ENCODE measurements at regions not wholly inside any gene's neighbourhood (a gene's known extent, or its start where the extent isn't known, plus 50 kb on each side); places are given as distances from the start of the nearest gene placed in this dataset.

DNA sequence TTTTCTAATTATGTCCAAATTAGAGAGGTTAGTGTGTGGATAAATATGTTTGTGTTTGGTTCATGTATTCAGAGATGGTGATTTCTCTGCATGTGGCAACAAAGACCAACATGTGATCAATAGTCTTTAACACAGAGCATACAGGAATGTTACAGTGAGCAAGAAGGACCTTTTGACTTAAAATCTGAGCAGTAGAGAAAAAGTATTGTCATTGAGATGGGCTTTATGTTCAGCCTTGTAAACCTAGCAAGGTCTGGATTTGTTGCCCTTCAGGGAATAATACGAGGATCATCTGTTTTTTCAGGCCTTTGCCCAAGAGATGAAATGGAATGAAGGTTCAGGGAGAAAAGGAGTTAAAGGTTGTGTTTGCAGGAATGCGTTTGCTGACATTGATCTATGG is 161.8 kb upstream of the NECTIN3 start:
- no peak overlapping the region for H3K9ac ChIP-seq (ENCODE audit: low read length in 2 of 2)
- H3K27ac ChIP-seq (ENCODE audit: low read length) = no peak overlapping the region
- no peaks in the 10 kb centered on the region for H3K9me3 ChIP-seq (ENCODE audit: control insufficient read depth in 2 of 2, low read length in 2 of 2)
- H3K4me3 ChIP-seq (ENCODE audit: low read length in 2 of 2) = no peak overlapping the region
- H3K4me1 ChIP-seq (ENCODE audit: control insufficient read depth, insufficient read depth, low read length) = no peaks in the 10 kb centered on the region
- H3K36me3 ChIP-seq (ENCODE audit: control insufficient read depth in 2 of 2, insufficient read depth in 2 of 2, low read length in 2 of 2) = no peaks in the 10 kb centered on the region
- no peaks in the 10 kb centered on the region for H3K27me3 ChIP-seq (ENCODE audit: control insufficient read depth in 1 of 2, insufficient read depth in 2 of 2, low read length in 2 of 2)

- Histone ChIP-seq H3K9ac (ENCODE audit: low read length in 2 of 2) (no peak overlapping the region), H3K9me3 (ENCODE audit: control insufficient read depth in 2 of 2, low read length in 2 of 2) (no peaks in the 10 kb centered on the region), H3K36me3 (ENCODE audit: control insufficient read depth in 2 of 2, insufficient read depth in 2 of 2, low read length in 2 of 2) (no peaks in the 10 kb centered on the region), H3K4me3 (ENCODE audit: low read length in 2 of 2) (no peak overlapping the region), H3K27me3 (ENCODE audit: control insufficient read depth in 1 of 2, insufficient read depth in 2 of 2, low read length in 2 of 2) (no peaks in the 10 kb centered on the region), H3K27ac (ENCODE audit: low read length) (no peak overlapping the region), H3K4me1 (ENCODE audit: control insufficient read depth, insufficient read depth, low read length) (no peaks in the 10 kb centered on the region)
Measured at GRCh38 chr3:110910346-110910955, 161.2 kb upstream of the NECTIN3 start.

DNA sequence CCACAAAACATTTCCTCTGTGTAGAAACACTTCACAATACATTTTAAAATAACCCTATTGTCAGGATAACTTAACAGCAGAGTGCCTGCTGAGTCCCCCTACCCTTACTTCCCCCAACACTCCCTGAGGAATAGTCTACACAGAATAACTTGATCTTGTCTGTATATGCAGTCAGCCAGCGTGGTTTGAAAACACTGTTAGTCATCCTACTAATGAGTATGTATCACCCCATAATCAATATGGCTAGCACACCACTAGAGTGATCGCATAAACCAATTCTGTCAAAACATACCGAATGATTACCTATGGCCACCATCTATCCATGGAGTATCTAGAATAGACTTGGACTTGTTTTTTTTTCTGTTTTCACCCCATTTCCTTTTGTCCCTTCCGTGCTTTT is 152.7 kb upstream of the NECTIN3 start:
- H3K9me3 ChIP-seq (ENCODE audit: control insufficient read depth in 2 of 2, low read length in 2 of 2) = no peaks in the 10 kb centered on the region
- H3K4me1 ChIP-seq (ENCODE audit: control insufficient read depth, insufficient read depth, low read length) = no peaks in the 10 kb centered on the region
- no peaks in the 10 kb centered on the region for H3K27me3 ChIP-seq (ENCODE audit: control insufficient read depth in 1 of 2, insufficient read depth in 2 of 2, low read length in 2 of 2)
- H3K36me3 ChIP-seq (ENCODE audit: control insufficient read depth in 2 of 2, insufficient read depth in 2 of 2, low read length in 2 of 2) = no peaks in the 10 kb centered on the region
- no peak overlapping the region for H3K9ac ChIP-seq (ENCODE audit: low read length in 2 of 2)
- no peak overlapping the region for H3K27ac ChIP-seq (ENCODE audit: low read length)
- H3K4me3 ChIP-seq (ENCODE audit: low read length in 2 of 2) = no peak overlapping the region

DNA sequence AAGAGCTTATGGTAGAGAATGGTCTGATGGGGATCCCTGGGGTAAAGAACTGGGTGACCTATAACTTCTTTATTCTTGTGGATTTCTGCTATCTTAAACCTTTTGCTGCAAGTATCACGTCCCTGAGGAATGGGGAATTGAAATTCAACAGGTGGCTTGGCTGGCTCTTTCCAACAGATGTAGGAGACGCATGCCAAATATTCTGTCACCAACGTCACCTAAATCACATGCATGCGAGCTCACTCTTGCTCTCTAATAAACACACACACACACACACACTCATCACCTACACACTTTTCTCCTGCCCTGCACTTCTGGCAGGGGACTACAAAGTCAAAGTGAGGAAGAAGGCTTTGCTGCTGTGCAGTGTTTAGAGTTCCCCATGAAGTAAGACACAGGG is 145.8 kb upstream of the NECTIN3 start:
- no peak overlapping the region for H3K27ac ChIP-seq (ENCODE audit: low read length)

DNA sequence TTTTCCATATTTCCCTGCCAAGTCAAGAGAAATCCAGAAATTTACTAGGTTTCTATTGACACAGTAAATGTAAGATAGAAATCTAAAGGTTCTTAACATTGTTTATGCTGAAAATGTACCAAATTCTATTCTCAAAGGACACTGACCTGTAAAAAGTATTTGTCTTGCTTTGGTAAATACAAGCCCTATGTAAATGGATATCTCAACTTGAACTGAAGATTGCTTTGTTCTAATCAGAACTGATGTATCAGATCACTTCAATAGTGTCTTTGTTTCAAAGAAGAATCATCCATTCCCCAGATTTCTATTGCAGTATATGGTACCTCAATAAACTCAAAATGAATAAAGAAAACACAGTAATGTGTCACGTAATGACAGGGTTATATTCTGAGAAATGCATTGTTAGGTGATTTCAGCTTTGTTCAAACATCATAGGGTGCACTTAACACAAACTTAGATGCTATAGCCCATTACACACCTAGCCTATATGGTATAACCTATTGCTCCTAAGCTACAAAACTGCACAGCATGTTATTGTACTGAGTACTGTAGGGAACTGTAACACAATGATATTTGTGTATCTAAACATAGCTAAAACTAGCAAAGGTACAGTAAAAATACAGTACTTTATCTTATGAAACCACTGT is 143.5 kb upstream of the NECTIN3 start:
- no peak overlapping the region for H3K27ac ChIP-seq (ENCODE audit: low read length)
- no peaks in the 10 kb centered on the region for H3K27me3 ChIP-seq (ENCODE audit: control insufficient read depth in 1 of 2, insufficient read depth in 2 of 2, low read length in 2 of 2)

More for the DNA sequence above, 145.8 kb upstream of the NECTIN3 start:
- Histone ChIP-seq H3K36me3 (ENCODE audit: control insufficient read depth in 2 of 2, insufficient read depth in 2 of 2, low read length in 2 of 2) (no peaks in the 10 kb centered on the region), H3K9me3 (ENCODE audit: control insufficient read depth in 2 of 2, low read length in 2 of 2) (no peaks in the 10 kb centered on the region), H3K27me3 (ENCODE audit: control insufficient read depth in 1 of 2, insufficient read depth in 2 of 2, low read length in 2 of 2) (no peaks in the 10 kb centered on the region), H3K4me3 (ENCODE audit: low read length in 2 of 2) (no peak overlapping the region), H3K9ac (ENCODE audit: low read length in 2 of 2) (no peak overlapping the region), H3K4me1 (ENCODE audit: control insufficient read depth, insufficient read depth, low read length) (no peaks in the 10 kb centered on the region)

GRCh38 chr3:110929816-110930215 is 141.8 kb upstream of the NECTIN3 start:
- Histone ChIP-seq H3K9me3 (ENCODE audit: control insufficient read depth in 2 of 2, low read length in 2 of 2) (no peaks in the 10 kb centered on the region), H3K4me3 (ENCODE audit: low read length in 2 of 2) (no peak overlapping the region), H3K27me3 (ENCODE audit: control insufficient read depth in 1 of 2, insufficient read depth in 2 of 2, low read length in 2 of 2) (no peaks in the 10 kb centered on the region), H3K9ac (ENCODE audit: low read length in 2 of 2) (no peak overlapping the region), H3K4me1 (ENCODE audit: control insufficient read depth, insufficient read depth, low read length) (no peaks in the 10 kb centered on the region), H3K27ac (ENCODE audit: low read length) (no peak overlapping the region), H3K36me3 (ENCODE audit: control insufficient read depth in 2 of 2, insufficient read depth in 2 of 2, low read length in 2 of 2) (no peaks in the 10 kb centered on the region)

More for the DNA sequence above, 143.5 kb upstream of the NECTIN3 start:
- Histone ChIP-seq H3K4me1 (ENCODE audit: control insufficient read depth, insufficient read depth, low read length) (no peaks in the 10 kb centered on the region), H3K9me3 (ENCODE audit: control insufficient read depth in 2 of 2, low read length in 2 of 2) (no peaks in the 10 kb centered on the region), H3K36me3 (ENCODE audit: control insufficient read depth in 2 of 2, insufficient read depth in 2 of 2, low read length in 2 of 2) (no peaks in the 10 kb centered on the region), H3K9ac (ENCODE audit: low read length in 2 of 2) (no peak overlapping the region), H3K4me3 (ENCODE audit: low read length in 2 of 2) (no peak overlapping the region)

DNA sequence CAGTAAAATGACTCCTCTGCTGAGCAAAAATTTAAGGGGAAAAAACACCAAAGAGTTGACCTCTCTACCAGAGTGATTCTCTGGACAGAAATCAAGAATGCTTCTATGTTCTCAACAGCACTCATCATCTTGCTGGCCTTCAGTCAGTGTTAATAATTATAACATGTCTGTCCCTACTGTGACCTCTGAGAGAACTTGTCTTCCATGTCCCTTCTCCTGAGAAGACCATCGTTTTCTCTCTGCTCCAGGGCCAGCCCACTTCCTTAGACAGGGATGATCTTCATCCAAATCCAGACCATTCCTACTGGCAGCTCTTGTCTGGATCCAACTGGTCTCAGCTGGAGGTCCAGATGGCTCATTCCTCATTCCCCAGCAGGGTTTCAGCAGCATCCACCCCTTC is 139.0 kb upstream of the NECTIN3 start:
- H3K4me3 ChIP-seq (ENCODE audit: low read length in 2 of 2) = no peak overlapping the region
- no peaks in the 10 kb centered on the region for H3K36me3 ChIP-seq (ENCODE audit: control insufficient read depth in 2 of 2, insufficient read depth in 2 of 2, low read length in 2 of 2)
- H3K4me1 ChIP-seq (ENCODE audit: control insufficient read depth, insufficient read depth, low read length) = no peaks in the 10 kb centered on the region
- H3K9me3 ChIP-seq (ENCODE audit: control insufficient read depth in 2 of 2, low read length in 2 of 2) = no peaks in the 10 kb centered on the region
- no peak overlapping the region for H3K9ac ChIP-seq (ENCODE audit: low read length in 2 of 2)
- H3K27ac ChIP-seq (ENCODE audit: low read length) = no peak overlapping the region
- no peaks in the 10 kb centered on the region for H3K27me3 ChIP-seq (ENCODE audit: control insufficient read depth in 1 of 2, insufficient read depth in 2 of 2, low read length in 2 of 2)

DNA sequence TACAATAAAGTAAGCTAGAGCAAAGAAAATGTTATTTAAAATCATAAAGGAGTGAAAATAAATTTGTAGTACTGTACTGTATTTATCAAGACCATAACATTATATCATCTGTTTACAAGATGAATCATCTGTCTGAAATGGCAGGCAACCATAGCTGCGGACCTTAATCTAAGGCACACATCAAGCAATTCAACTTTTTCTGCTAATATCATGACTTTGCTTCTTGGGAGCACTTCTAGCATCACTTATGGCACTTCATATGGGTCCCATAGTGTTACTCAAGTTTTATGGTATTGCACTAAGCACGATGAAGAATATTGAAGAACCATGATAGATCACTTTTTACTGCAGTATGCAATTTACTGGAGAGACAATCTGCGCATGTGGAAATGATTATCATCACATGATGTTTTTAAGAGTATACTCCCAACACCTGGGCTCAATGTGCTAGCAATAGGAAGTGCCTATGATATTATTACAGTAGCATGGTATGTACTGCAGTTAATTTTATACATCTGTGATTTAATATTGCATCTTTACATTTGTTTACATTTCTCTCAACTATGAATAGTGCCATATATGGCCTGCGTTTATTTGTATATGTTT is 137.7 kb upstream of the NECTIN3 start:
- Histone ChIP-seq H3K36me3 (ENCODE audit: control insufficient read depth in 2 of 2, insufficient read depth in 2 of 2, low read length in 2 of 2) (no peaks in the 10 kb centered on the region), H3K9ac (ENCODE audit: low read length in 2 of 2) (no peak overlapping the region), H3K4me3 (ENCODE audit: low read length in 2 of 2) (no peak overlapping the region), H3K27ac (ENCODE audit: low read length) (no peak overlapping the region), H3K27me3 (ENCODE audit: control insufficient read depth in 1 of 2, insufficient read depth in 2 of 2, low read length in 2 of 2) (no peaks in the 10 kb centered on the region), H3K4me1 (ENCODE audit: control insufficient read depth, insufficient read depth, low read length) (no peaks in the 10 kb centered on the region), H3K9me3 (ENCODE audit: control insufficient read depth in 2 of 2, low read length in 2 of 2) (no peaks in the 10 kb centered on the region)

- Histone ChIP-seq H3K27ac (ENCODE audit: low read length) (no peak overlapping the region), H3K4me1 (ENCODE audit: control insufficient read depth, insufficient read depth, low read length) (no peaks in the 10 kb centered on the region), H3K36me3 (ENCODE audit: control insufficient read depth in 2 of 2, insufficient read depth in 2 of 2, low read length in 2 of 2) (no peaks in the 10 kb centered on the region), H3K9ac (ENCODE audit: low read length in 2 of 2) (no peak overlapping the region), H3K27me3 (ENCODE audit: control insufficient read depth in 1 of 2, insufficient read depth in 2 of 2, low read length in 2 of 2) (no peaks in the 10 kb centered on the region), H3K4me3 (ENCODE audit: low read length in 2 of 2) (no peak overlapping the region), H3K9me3 (ENCODE audit: control insufficient read depth in 2 of 2, low read length in 2 of 2) (peaks cover 0 to 2% of the 10 kb centered on the region in 2 donors)
Measured at GRCh38 chr3:110938629-110939028, 133.0 kb upstream of the NECTIN3 start.

GRCh38 chr3:110940055-110940454 is 131.6 kb upstream of the NECTIN3 start:
- Histone ChIP-seq H3K27ac (ENCODE audit: low read length) (no peak overlapping the region), H3K9me3 (ENCODE audit: control insufficient read depth in 2 of 2, low read length in 2 of 2) (peaks cover 6% of the 10 kb centered on the region in 2 donors), H3K36me3 (ENCODE audit: control insufficient read depth in 2 of 2, insufficient read depth in 2 of 2, low read length in 2 of 2) (no peaks in the 10 kb centered on the region), H3K27me3 (ENCODE audit: control insufficient read depth in 1 of 2, insufficient read depth in 2 of 2, low read length in 2 of 2) (no peaks in the 10 kb centered on the region), H3K4me3 (ENCODE audit: low read length in 2 of 2) (no peak overlapping the region), H3K9ac (ENCODE audit: low read length in 2 of 2) (no peak overlapping the region), H3K4me1 (ENCODE audit: control insufficient read depth, insufficient read depth, low read length) (no peaks in the 10 kb centered on the region)

DNA sequence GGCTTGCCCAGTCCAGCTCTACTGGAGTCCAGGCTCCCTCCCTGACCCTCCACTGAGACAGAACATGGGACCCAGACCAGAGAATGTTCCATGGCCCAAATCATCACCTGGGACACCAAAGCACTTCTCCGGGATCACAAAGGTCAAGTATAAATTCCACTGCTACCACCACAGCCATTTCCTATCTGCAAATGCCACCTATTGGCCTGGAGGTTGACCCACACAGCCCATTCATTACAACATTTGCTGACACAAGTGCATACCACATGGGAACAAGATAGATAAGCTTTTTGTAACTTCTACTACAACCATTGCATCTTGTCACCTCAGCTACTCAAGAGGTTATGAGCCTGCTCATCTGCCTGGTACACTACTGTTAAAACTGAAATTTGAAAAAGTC is 126.8 kb upstream of the NECTIN3 start:
- H3K9ac ChIP-seq (ENCODE audit: low read length in 2 of 2) = no peak overlapping the region
- no peaks in the 10 kb centered on the region for H3K36me3 ChIP-seq (ENCODE audit: control insufficient read depth in 2 of 2, insufficient read depth in 2 of 2, low read length in 2 of 2)
- no peaks in the 10 kb centered on the region for H3K27me3 ChIP-seq (ENCODE audit: control insufficient read depth in 1 of 2, insufficient read depth in 2 of 2, low read length in 2 of 2)
- H3K27ac ChIP-seq (ENCODE audit: low read length) = no peak overlapping the region
- H3K4me3 ChIP-seq (ENCODE audit: low read length in 2 of 2) = no peak overlapping the region
- no peaks in the 10 kb centered on the region for H3K4me1 ChIP-seq (ENCODE audit: control insufficient read depth, insufficient read depth, low read length)
- H3K9me3 ChIP-seq (ENCODE audit: control insufficient read depth in 2 of 2, low read length in 2 of 2) = peaks cover 9% of the 10 kb centered on the region in 2 donors

Measured in stomach smooth muscle (tissue), 2 donors.